OCI-M1 (cell line): ENCODE measurements at regions not wholly inside any gene's neighbourhood (a gene's known extent, or its start where the extent isn't known, plus 50 kb on each side); places are given as distances from the start of the nearest gene placed in this dataset.

Experiments used
- DNase-seq: peaks from one replicate; lab custom pipeline; 2025; lab: John Stamatoyannopoulos, UW

- DNase-seq = peak; percentile 59
These were observed 2020.1 kb upstream of the PCDH20 start for GRCh38 chr13:63435667-63436324.

- DNase-seq = no peak
These were observed 2018.0 kb upstream of the PCDH20 start for GRCh38 chr13:63433546-63434150.

- no peak for DNase-seq
These were observed 2011.5 kb upstream of the PCDH20 start for GRCh38 chr13:63427170-63427569.

- no peak for DNase-seq
These were observed 2009.5 kb upstream of the PCDH20 start for GRCh38 chr13:63425131-63425530.

GRCh38 chr13:63421123-63421522 lies 2005.5 kb upstream of the PCDH20 start:
- DNase-seq = no peak

- no peak for DNase-seq
These were observed 2005.0 kb upstream of the PCDH20 start for GRCh38 chr13:63420685-63421084.

GRCh38 chr13:63414247-63414646 lies 1998.6 kb upstream of the PCDH20 start:
- no peak for DNase-seq

- DNase-seq = no peak
These were observed 1994.2 kb upstream of the PCDH20 start for GRCh38 chr13:63409791-63410351.

GRCh38 chr13:63408331-63409189 lies 1992.9 kb upstream of the PCDH20 start:
- no peak for DNase-seq

GRCh38 chr13:63403733-63404132 lies 1988.1 kb upstream of the PCDH20 start:
- peak; percentile 51 for DNase-seq

- DNase-seq = no peak
These were observed 1981.1 kb upstream of the PCDH20 start for GRCh38 chr13:63396746-63397145.

- no peak for DNase-seq
These were observed 1977.5 kb upstream of the PCDH20 start for GRCh38 chr13:63393112-63393511.

- DNase-seq = no peak
These were observed 1974.1 kb upstream of the PCDH20 start for GRCh38 chr13:63389756-63390155.

GRCh38 chr13:63381078-63381859 lies 1965.6 kb upstream of the PCDH20 start:
- no peak for DNase-seq

- no peak for DNase-seq
These were observed 1962.3 kb upstream of the PCDH20 start for GRCh38 chr13:63377986-63378385.

- DNase-seq = no peak
These were observed 1954.5 kb upstream of the PCDH20 start for GRCh38 chr13:63370101-63370500.

GRCh38 chr13:63367522-63368198 lies 1952.0 kb upstream of the PCDH20 start:
- peak; percentile 4 for DNase-seq

GRCh38 chr13:63364159-63364558 lies 1948.5 kb upstream of the PCDH20 start:
- DNase-seq = no peak

- DNase-seq = no peak
These were observed 1935.9 kb upstream of the PCDH20 start for GRCh38 chr13:63351533-63351932.

GRCh38 chr13:63351081-63351480 lies 1935.4 kb upstream of the PCDH20 start:
- DNase-seq = no peak

- DNase-seq = no peak
These were observed 1930.2 kb upstream of the PCDH20 start for GRCh38 chr13:63345835-63346234.
